ENCODE measurements at regions not wholly inside any gene's neighbourhood (a gene's known extent, or its start where the extent isn't known, plus 50 kb on each side); places are given as distances from the start of the nearest gene placed in this dataset.
"Not testable (repeated sequence)": the region's sequence is repeated elsewhere in the genome, so short reads cannot be mapped to it uniquely, and the experiment has no call there.

DNA sequence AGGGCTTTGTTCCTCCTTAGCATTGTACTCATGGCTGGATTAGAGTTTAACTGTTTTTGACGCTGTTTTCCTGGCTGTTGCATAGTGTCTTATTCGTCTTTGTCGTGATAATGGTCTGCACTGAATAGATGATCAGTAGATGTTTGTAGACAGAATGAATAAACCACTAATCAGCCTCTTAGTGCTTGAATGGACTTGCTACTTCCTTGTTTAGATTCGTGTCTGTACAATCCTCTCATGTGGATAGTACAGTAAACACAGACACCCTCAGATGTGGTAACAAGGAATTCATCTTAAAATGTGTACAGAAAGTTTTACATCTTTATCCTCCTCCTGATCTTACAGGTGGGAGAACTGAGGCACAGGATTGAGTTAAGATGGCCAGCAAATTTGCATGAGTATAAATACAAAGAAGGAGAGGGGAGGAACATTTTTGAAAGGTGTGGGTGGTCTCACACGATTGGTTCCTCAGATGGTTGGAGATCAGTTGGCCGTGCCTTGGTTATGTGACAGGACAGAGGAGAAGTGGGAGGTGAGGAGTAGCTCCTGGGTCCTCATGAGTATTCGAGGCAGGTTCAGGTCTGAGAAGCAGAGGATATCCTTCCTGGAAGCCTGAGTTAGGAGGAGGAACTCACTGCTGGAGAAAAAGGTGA lies 196.0 kb downstream of the KLRB1 start:
- DNase-seq (ENCODE audit: low spot score) = not testable (repeated sequence)

DNA sequence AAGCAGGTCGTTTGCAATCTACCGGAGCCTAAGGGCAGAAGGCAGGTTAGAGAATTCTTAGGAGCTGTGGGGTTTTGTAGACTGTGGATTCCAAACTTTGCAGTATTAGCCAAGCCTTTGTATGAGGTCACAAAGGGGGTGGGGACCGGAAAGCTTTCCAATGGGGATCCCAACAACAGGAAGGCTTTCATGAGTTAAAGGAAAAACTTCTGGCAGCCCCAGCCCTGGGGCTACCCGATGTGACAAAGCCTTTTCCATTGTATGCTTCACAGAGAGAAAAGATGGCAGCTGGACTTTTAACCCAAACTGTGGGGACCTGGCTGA lies 199.2 kb upstream of the PZP start:
- not testable (repeated sequence) for DNase-seq (ENCODE audit: low spot score)

DNA sequence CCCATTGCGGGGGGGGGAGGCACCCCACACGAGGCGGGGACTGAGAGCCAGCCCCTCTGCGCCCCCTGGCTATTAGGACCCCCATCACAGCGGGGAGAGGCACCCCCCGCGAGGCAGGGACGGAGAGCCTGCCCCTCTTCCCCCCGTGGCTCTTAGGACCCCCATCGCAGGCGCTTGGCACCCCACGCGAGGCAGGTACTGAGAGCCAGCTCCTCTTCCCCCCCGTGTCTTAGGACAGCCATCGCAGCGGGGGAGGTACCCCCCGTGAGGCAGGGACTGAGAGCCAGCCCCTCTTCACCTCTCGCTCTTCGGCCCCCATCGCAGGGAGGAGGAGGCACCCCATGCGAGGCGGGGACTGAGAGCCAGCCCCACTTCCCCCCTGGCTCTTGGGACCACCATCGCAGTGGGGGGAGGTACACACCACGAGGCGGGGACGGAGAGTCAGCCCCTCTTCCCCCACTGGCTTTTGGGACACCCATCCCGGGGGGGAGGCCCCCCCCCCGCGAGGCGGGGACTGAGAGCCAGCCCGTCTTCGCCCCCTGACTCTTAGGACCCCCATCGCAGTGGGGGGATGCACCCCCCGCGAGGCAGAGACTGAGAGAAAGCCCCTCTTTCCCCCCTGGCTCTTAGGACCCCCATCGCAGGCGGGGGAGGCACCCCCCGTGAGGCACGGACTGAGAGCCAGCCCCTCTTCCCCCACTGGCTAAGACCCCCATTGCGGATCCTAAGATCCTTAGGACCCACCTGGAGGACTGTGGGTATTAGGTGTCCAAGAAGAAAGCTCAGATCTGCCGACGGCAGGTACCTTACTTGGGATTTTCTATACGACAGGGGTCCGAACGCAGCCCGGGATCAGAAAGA lies 198.6 kb upstream of the PZP start:
- DNase-seq (ENCODE audit: low spot score) = no peak

DNA sequence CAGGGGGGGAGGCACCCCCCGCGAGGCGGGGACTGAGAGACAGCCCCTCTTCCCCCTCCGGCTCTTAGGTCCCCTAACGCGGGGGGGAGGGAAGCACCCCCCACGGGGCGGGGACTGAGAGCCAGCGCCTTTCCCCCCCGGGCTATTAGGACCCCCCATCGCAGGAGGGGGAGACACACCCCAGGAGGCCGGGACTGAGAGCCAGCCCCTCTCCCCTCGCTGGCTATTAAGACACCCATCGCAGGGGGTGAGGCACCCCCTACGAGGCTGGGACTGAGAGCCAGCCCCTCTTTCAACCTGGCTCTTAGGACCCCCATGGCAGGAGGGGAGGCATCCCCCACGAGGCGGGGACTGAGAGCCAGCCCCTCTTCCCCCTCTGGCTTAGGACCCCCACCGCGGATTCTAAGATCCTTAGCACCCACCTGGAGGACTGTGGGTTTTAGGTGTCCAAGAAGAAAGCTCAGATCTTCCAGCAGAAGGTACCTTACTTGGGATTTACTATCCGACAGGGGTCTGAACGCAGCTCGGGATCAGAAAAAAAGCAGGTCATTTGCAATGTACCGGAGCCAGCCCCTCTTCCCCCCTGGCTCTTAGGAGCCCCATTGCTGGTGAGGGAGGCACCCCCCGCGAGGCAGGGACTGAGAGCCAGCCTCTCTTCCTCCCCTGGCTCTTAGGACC lies 197.8 kb upstream of the PZP start:
- DNase-seq (ENCODE audit: low spot score) = no peak

DNA sequence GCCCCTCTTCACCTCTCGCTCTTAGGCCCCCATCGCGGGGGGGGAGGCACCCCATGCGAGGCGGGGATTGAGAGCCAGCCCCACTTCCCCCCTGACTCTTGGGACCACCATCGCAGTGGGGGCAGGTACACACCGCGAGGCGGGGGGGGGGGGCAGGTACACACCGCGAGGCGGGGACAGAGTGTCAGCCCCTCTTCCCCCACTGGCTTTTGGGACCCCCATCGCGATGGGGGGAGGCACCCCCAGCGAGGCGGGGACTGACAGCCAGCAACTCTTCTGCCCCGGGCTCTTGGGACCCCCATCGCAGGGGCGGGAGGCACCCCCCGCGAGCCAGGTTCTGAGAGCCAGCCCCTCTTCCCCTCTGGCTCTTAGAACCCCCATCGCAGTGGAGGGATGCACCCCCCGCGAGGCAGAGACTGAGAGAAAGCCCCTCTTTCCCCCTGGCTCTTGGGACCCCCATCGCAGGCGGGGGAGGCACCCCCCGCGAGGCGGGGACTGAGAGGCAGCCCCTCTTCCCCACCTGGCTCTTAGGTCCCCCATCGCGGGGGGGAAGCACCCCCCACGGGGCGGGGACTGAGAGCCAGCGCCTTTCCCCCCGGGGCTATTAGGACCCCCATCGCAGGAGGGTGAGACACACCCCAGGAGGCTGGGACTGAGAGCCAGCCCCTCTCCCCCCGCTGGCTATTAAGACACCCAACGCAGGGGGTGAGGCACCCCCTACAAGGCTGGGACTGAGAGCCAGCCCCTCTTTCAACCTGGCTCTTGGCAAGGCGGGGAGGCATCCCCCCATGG lies 196.5 kb upstream of the PZP start:
- no peak for DNase-seq (ENCODE audit: low spot score)

DNA sequence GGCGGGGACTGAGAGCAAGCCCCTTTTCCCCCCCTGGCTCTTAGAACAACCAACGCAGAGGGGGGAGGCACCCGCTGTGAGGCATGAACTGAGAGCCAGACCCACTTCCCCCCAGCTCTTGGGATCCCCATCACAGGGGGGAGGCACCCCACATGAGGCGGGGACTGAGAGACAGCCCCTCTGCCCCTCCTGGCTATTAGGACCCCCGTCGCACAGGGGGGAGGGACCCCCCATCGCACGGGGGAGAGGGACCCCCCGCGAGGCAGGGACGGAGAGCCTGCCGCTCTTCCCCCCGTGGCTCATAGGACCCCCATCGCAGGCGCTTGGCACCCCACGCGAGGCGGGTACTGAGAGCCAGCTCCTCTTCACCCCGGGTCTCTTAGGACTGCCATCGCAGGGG lies 195.8 kb upstream of the PZP start:
- no peak for DNase-seq (ENCODE audit: low spot score)

DNA sequence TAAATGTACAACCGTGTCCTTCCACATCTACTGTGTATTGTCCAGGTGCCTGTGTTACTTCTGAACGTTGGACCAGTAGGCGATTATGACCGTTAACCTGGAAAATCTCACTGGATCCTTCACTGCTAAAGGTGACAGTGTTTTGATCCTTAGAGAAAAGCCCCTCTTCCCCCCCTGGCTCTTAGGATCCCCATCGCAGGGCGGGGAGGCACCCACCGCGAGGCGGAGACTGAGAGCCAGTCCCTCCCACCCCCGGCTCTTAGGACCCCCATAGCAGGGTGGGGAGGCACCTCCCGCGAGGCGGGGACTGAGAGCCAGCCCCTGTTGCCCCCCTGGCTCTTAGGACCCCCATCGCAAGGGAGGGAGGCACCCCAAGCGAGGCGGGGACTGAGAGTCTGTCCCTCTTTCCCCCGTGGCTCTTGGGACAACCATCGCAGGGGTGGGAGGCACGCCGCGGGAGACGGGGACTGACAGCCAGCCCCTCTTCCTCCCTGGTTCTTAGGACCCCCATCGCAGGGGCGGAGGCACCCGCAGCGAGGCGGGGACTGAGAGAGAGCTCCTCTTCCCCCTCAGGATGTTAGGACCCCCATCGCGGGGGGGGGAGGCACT lies 194.3 kb upstream of the PZP start:
- not testable (repeated sequence) for DNase-seq (ENCODE audit: low spot score)

DNA sequence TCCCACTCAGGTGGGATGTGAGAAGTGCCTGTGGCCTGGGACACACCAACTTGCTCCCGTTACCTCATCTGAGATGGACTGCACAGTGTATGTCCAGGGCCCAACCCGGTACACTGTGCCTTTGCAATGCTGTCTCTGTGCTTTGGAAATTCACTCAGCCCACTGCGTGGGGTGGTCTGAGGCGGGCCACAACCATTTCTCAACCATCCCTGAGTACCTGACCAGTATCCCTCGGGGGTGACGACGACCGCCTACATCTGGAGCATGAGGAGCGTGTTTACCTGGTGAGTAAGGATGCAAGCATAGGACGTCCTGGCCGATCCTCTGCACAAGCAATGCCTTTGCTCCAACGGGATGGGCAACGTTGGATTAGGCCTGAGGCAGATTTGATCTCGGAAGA lies 188.2 kb upstream of the PZP start:
- not testable (repeated sequence) for DNase-seq (ENCODE audit: low spot score)

DNA sequence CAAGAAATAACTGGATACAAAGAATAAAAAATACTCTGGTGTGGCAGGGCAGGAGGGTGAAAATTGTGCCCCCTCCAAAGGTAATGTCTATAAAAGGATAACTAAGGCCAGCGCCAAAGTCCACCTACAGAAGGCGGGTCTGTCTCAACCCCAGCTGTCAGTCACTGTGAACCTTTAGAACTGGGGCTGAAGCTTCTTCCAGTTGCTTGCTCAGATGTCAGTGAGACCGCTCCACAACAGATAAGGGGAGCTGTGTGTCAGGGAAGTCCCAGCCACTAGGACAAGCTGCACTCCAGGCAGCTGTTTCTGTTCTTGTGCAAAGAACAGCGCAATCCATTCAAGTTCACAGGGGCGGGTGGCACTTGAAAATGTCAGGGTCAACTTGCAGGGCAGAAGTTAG lies 187.0 kb upstream of the PZP start:
- DNase-seq (ENCODE audit: low spot score) = not testable (repeated sequence)

DNA sequence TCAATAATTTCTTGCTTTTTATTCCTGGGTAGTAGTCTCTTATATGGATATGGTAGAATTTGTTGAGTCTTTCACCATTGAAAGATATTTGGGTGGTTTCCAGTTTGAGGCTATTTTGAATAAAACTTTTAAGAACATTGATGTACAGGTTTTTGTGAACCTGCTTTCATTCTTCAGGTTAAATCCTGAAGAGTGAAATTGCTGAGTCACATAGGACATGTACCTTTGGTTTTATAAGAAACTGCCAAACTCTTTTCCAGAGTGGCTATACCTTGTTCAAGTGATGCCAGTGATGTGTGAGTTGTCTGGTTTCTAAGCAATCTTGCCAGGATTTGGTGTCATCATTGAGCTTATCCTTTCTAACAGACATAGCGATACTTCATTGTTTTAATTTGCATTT lies 184.6 kb upstream of the PZP start:
- no peak for DNase-seq (ENCODE audit: low spot score)

DNA sequence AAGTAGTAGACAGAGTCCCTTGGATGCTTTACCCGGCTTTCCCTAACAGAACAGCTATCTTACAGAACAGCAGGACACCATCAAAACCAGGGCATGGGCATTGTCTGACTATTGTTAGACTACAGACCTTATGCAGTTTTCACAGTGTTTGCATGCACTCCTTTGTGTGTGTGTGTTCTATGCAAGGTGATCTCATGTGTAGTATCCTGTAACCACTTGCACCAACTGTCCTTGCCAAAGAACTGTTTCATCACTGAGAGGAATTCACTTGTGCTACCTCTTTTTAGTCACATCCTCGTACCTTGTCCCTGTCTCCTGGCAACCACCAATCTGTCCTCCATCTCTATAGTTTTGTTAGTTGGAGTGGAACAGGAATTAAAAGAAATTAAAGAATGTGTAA lies 183.6 kb upstream of the PZP start:
- DNase-seq (ENCODE audit: low spot score) = no peak

DNA sequence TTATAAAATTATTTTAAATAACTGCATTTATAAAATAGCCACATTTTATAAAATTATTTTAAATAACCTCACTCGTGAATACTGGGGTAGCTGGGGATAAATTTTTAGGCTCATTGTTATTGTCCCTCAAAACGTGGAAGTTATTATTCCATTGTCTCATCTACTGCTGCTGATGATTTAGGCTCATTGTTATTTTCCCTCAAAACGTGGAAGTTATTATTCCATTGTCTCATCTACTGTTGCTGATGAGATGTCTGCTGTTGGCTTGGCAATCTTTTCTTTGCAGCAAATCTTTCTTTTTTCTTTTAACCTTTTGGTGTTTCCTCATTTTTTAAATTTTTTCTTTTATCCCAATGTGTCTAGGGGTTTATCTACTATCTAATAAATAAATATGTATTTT lies 182.6 kb upstream of the PZP start:
- DNase-seq (ENCODE audit: low spot score) = no peak

DNA sequence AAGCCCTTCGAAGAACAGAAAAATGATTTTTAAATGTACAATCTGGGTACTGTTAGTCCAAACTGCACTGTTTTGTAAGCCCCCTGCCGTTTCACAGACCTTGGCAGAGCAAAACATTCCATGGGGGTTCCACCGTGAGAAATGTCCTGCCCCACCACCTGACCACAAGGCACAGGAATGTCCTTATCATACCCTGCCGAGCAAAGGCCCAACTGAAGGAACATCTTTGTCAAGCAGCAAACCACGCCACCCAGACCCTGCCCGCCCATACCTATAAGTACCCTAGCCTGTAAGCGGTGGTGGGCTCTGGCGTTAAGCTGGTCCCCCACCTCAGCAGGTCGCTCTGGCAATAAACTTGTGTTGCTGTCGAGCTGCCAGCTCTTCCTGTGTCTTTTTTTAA lies 181.6 kb upstream of the PZP start:
- DNase-seq (ENCODE audit: low spot score) = no peak

DNA sequence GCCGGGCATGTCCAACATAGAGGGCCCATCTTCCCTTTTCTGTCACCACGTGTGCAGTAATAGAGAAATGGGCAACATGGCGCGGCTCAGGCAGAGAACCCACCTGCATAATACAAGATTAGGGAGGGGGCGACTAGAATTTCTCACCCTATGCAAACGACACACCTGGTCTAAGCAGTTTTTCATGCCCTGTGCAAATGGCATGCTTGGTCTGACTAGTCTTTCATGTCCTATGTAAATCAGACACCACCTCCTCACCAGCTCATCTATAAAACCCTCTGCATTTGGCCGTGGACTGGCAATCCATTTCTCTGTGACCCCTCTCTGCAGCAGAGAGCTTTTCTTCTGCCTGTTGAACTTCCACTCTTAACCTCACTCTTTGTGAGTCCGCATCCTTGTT lies 180.2 kb upstream of the PZP start:
- DNase-seq (ENCODE audit: low spot score) = no peak

DNA sequence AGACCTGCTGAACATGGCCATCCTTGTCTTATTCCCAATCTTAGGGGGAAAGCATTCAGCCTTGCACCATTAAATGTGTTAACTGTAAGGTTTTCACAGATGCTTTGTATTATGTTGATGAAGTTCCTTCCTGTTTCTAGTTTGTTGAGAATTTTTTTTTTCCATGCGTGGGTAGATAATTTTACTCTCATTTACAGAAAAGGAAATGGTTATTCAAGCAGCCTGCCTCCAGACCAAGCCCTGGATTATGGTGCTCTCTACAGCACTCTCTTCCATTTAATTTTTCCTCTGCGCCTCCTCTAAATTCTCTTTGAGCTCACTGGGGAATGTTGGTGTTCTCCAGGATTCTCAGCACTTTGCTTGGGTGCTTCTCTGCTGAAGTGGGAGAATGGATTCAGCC lies 179.3 kb upstream of the PZP start:
- DNase-seq (ENCODE audit: low spot score) = no peak

DNA sequence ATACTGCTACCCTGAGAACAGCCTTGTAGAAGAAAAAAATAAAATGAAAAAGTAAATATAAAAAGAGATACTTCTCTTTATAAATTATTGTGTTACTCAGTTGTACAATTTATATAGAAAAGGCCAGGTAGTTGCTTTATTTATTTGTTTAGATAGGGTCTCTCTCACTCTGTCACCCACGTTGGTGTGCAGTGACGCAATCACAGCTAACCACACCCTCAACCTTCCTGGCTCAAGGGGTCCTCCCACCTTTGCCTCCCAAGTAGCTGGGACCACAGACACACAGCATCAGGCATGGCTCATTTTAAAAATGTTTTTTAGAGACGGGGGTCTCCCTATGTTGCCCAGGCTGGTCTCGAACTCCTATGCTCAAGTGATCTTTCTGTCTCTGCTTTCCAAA lies 175.4 kb upstream of the PZP start:
- no peak for DNase-seq (ENCODE audit: low spot score)

DNA sequence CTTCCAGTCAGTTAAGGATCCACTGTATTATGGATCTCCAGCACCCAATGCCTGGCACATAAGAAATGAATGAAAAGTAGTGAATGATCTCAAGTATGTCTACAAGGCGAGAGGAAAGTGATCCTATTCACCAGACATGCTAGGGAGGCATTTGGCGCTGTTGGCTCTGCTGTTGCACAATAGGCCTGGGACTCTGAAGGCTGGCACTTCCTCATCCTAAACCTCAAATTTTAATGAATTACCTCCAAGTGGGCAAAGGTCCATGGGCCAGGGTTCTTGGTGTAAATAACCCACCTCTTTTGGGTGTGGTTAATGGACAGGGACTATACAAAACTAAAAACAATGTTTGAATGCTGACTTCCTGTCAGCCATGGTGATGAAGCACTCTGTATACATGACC lies 173.4 kb upstream of the PZP start:
- no peak for DNase-seq (ENCODE audit: low spot score)

DNA sequence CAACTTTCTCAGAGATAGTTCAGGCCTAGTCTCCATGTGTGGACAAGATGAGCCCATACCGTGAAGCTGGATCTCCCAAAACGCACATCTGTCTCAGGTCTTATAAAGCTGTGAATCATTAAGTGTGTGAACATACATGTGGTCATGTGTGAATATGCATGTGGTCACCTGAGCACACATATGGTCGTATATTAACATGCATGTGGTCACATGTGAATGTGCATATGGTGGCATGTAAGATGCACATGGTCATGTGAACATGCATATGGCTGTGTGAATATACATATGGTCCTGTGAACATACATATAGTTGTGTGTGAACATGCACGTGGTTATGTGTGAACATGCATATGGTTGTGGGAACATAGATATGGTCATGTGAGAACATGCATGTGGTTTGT lies 172.5 kb upstream of the PZP start:
- DNase-seq (ENCODE audit: low spot score) = no peak

DNA sequence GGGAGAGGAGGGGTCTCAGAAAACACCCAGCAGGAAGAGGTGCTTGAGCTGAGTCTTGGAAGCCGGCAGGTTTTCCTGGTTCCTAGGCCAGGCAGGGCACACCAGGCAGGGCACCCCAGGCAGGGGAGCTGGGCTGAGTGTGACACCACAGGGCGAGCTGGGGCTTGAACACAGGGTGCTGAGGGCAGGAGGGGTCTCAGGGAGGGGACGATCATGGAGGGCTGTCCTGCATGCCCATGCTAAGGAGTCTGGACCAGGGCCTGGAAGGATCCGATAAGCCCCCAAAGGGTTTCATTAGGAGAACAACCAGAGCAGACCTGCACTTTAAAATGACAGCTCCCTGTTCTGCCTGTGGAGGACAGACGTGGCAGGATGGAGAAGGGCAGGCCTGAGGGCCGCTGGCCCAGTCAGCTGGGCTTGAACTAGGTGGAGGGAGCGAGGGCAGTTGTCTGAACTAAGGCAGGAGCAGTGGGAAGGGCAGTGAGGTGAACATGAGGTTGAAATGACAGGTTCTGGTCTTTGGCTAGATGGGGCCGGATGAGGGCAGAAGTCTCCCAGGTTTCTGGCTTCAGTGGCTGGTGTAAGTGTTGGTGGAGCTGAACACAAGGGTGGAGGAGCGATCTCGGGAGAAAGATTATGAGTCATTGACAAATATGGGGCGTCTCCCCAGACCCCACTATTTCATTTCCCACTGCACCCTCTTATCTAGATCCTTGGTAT lies 171.0 kb upstream of the PZP start:
- DNase-seq (ENCODE audit: low spot score) = no peak

DNA sequence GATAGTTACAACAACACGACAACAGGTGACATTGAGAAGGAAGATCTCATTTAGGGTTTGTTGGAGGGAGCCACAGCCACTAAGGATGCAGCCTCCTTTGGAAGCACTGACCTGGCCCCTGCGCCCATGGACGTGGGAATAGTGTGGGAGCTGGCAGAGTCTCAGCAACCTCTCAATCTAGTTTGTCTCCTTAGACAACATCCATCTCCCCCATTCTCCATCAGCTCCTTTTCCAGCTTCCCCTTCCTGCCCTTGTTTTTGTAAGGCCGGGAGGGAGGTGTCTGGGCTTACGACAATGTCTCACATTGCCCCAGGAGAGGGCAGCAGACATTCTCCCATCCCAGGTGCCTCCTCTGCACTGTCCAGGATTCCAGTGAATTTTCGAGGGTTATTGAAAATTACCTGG lies 170.2 kb upstream of the PZP start:
- no peak for DNase-seq (ENCODE audit: low spot score)

DNA sequence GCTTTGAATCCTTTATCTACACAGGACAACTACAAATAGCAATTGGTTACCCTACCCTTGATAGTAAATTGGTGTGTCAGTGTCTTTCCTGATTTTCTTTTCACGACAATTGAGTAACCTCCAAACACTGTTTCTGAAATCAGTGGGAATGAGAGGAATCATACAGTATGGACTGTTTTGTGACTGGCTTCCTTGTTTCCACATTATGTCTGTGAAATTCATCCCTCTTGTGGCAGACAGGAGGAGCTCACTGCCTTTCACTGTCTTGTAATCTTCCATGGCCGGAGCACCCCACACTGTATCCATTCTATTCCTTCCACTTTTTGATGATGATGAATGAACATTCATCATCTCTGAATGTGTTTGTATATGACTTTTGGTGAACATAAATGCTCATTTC lies 164.0 kb upstream of the PZP start:
- no peak for DNase-seq (ENCODE audit: low spot score)

Data from AG08395 (cell line).